ENCODE measurements at regions not wholly inside any gene's neighbourhood (a gene's known extent, or its start where the extent isn't known, plus 50 kb on each side); places are given as distances from the start of the nearest gene placed in this dataset.
A peak's percentile ranks its signal among the peaks of the same experiment; 100 is the strongest.

- no peak for TF ChIP-seq CTCF (IDR thresholded peaks at IDR 0.05; ENCODE audit: extremely low read depth, missing control alignments)
- DNase-seq (ENCODE audit: low spot score), result peak; percentile 94
These were observed 49.8 kb upstream of the BAHCC1 start for GRCh38 chr17:81345228-81346089.
